ENCODE measurements at regions not wholly inside any gene's neighbourhood (a gene's known extent, or its start where the extent isn't known, plus 50 kb on each side); places are given as distances from the start of the nearest gene placed in this dataset.

DNA sequence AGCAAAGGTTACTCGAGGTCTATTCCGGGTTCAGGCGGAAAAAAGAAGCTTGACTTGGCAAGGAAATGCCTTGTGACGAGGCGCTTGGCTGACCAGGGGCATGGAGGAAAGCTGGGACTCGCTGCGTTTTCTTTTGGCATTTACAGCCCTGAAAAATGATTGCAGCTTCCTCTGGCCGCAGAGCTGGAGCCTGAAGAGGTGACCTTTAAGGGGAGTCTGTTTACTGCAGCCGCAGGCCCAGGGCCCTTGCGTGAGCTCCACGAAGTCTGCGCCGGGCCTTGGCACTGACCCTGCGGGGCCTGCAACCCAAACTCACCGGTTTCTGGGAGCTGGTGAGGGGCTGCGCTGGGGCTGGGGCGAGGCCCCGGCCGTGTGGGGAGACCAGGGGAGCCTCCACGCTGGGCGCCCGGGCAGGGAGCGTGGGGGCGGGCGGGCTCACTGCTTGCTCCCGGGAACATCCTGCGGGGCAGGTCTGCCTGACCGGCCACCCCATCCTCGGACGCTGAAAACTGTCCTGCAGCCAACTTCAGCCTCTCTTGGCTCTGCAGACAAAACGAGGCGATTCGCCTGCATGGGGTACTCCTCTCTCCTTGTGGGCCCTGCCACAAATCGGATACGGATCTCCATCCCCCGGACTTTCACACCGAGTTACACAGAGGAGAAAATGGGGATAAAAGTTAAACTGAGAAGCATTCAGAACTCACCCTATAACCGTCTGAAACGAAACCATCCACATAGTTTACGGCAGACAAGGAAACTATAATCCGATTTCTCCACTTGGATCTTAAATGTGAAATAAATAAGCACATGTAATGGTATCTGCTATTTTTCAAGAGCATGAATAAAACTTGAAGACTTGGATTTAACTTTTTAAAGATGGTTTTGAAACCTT lies 206.3 kb upstream of the FOXF1 start:
- Histone ChIP-seq H3K79me2 (ENCODE audit: control insufficient read depth, insufficient read depth, low read length) (no peaks in the 10 kb centered on the region), H3K27ac (ENCODE audit: insufficient read depth, low read depth, low read length) (no peak overlapping the region), H3K4me2 (ENCODE audit: insufficient read depth, low read length) (no peak overlapping the region), H3K9me3 (replicated peaks; ENCODE audit: control insufficient read depth, insufficient read depth, low read length) (no peaks in the 10 kb centered on the region), H3K27me3 (ENCODE audit: control insufficient read depth in 2 of 2, insufficient read depth in 2 of 2, low read length in 2 of 2) (peaks cover 29 to 42% of the 10 kb centered on the region in 2 experiments), H3K4me3 (replicated peaks in 1 of 3; ENCODE audit: insufficient read depth in 1 of 3, low read depth in 1 of 3, low read length in 3 of 3) (no peak overlapping the region), H3K9ac (replicated peaks; ENCODE audit: extremely low read depth, insufficient read depth, low read length) (no peak overlapping the region), H4K20me1 (replicated peaks; ENCODE audit: control insufficient read depth, extremely low read depth, insufficient read depth, low read length) (no peaks in the 10 kb centered on the region), H3K9me1 (replicated peaks; ENCODE audit: control insufficient read depth, extremely low read depth, insufficient read depth, low read length) (no peaks in the 10 kb centered on the region), H3K4me1 (ENCODE audit: control insufficient read depth, extremely low read depth, insufficient read depth, low read length) (no peaks in the 10 kb centered on the region), H3K36me3 (ENCODE audit: control insufficient read depth in 2 of 2, extremely low read depth in 1 of 2, insufficient read depth in 2 of 2, low read length in 2 of 2) (no peaks in the 10 kb centered on the region), H2AFZ (ENCODE audit: low read depth, low read length) (no peak overlapping the region)
- FAIRE-seq (no peak), DNase-seq (ENCODE audit: low read depth, low spot score) (no peak)
- BruUV-seq (replicated peaks), result no TSS peak
- CTCF ChIA-PET, result no interaction called here
- dilution Hi-C loops (cut with MboI; ENCODE audit: extremely low pct_ligation_motif_present, low sequenced_read_pairs), result no loop called here
- TF ChIP-seq FOS (IDR thresholded peaks at IDR 0.05; ENCODE audit: borderline replicate concordance, insufficient read depth, low read length) (no peak), JUN (IDR thresholded peaks at IDR 0.05; ENCODE audit: borderline replicate concordance, insufficient read depth, insufficient read length, low read depth) (no peak), POLR2A (IDR thresholded peaks at IDR 0.05; ENCODE audit: low read depth, low read length) (no peak), EZH2 (IDR thresholded peaks at IDR 0.05; ENCODE audit: borderline replicate concordance, low read depth, low read length, severe bottlenecking) (no peak), MYC (IDR thresholded peaks at IDR 0.05; ENCODE audit: low read depth, low read length) (no peak), POLR2AphosphoS5 (IDR thresholded peaks at IDR 0.05; ENCODE audit: insufficient read depth, low read depth, low read length) (no peak), GATA2 (IDR thresholded peaks at IDR 0.05; ENCODE audit: insufficient read depth, insufficient read length, low read depth, low read length) (no peak)
- TF ChIP-seq, protein P1, sequence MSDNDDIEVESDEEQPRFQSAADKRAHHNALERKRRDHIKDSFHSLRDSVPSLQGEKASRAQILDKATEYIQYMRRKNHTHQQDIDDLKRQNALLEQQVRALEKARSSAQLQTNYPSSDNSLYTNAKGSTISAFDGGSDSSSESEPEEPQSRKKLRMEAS (IDR thresholded peaks at IDR 0.05; ENCODE audit: insufficient read depth, insufficient read length), result no peak
- TF ChIP-seq, protein P2, sequence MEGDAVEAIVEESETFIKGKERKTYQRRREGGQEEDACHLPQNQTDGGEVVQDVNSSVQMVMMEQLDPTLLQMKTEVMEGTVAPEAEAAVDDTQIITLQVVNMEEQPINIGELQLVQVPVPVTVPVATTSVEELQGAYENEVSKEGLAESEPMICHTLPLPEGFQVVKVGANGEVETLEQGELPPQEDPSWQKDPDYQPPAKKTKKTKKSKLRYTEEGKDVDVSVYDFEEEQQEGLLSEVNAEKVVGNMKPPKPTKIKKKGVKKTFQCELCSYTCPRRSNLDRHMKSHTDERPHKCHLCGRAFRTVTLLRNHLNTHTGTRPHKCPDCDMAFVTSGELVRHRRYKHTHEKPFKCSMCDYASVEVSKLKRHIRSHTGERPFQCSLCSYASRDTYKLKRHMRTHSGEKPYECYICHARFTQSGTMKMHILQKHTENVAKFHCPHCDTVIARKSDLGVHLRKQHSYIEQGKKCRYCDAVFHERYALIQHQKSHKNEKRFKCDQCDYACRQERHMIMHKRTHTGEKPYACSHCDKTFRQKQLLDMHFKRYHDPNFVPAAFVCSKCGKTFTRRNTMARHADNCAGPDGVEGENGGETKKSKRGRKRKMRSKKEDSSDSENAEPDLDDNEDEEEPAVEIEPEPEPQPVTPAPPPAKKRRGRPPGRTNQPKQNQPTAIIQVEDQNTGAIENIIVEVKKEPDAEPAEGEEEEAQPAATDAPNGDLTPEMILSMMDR (IDR thresholded peaks at IDR 0.05; ENCODE audit: extremely low read depth in 1 of 2, insufficient read depth in 1 of 2, low read depth in 1 of 2, low read length in 2 of 2), result no peak
- POLR2A ChIA-PET, result no interaction called here
- intact Hi-C loops (cut with micrococcal nuclease), result no loop called here

Measured in endothelial cell of umbilical vein (primary cell).